ENCODE measurements at regions not wholly inside any gene's neighbourhood (a gene's known extent, or its start where the extent isn't known, plus 50 kb on each side); places are given as distances from the start of the nearest gene placed in this dataset.

DNA sequence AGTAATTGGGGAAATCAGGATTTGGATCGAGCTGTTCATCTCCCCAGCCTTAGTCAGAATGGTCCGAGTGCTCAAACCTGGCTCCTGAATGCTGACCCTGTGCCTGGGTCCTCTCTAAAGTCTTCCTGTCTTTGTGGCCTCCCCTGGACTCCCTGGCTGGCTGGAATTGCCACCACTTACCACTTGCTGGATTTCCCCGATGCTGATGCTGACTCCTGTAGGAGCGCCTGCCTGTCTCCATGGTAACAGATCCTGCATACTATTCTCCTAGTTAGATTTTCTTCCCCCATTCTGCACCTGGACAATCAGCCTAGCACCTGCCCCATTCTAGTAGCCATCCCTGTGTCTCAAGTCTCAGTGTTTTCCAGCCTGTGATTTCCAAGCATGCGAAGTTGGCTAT lies 382.2 kb upstream of the ESRRG start:
- TF ChIP-seq POLR2A (IDR thresholded peaks at IDR 0.05) = no peak
- TF ChIP-seq CTCF (IDR thresholded peaks at IDR 0.05) = no peak
- no peaks in the 10 kb centered on the region for H3K9me3 ChIP-seq
- DNase-seq = no peak
- no peak overlapping the region for H3K27ac ChIP-seq
- no peak overlapping the region for H3K4me3 ChIP-seq
- H3K4me1 ChIP-seq = no peaks in the 10 kb centered on the region
- no peaks in the 10 kb centered on the region for H3K36me3 ChIP-seq
- no peaks in the 10 kb centered on the region for H3K27me3 ChIP-seq

DNA sequence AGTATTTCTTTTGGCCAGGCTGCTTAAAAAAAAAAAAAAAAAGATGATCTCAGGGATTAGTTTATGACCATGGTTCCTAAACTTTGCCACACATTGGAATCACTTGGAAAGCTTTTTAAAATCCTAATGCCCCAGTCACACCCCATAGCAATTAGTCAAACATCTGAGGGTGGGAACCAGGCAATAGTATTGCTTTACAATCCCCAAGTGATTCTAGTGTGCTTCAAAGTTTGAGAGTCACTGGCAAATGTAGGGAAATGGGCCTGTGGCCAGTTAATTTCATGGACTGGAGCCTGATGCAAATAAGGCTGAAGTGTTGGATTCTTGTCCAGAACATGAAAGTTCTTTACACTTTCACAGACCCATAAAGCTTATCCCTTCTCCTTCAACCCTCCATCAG lies 374.6 kb upstream of the ESRRG start:
- H3K4me3 ChIP-seq = no peak overlapping the region
- H3K9me3 ChIP-seq = no peaks in the 10 kb centered on the region
- no peak for DNase-seq
- H3K27me3 ChIP-seq = no peaks in the 10 kb centered on the region
- H3K4me1 ChIP-seq = no peaks in the 10 kb centered on the region
- H3K27ac ChIP-seq = no peak overlapping the region
- H3K36me3 ChIP-seq = no peaks in the 10 kb centered on the region
- TF ChIP-seq POLR2A (IDR thresholded peaks at IDR 0.05) = no peak
- TF ChIP-seq CTCF (IDR thresholded peaks at IDR 0.05) = no peak

DNA sequence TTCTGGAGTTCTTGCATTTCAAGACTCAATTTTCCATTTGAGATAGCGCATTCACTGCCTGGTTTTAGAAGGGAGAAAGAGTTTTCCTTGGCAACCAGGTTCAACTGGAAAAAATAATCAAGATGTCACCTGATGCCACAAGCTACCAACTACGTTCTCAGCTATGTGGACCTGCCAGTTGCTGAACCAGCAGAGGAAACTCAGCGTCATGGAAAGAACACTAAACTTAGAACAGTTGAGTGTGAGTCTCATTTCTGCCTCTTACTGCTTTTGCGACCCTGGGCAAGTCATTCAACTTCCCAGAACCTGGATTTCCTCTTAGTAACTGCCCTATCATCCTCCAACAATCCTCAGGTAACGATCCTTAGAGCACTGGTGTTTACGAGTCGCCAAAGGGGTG lies 373.0 kb upstream of the ESRRG start:
- Histone ChIP-seq H3K4me1 (peaks cover 0 to 12% (median 0%) of the 10 kb centered on the region in 4 donors), H3K36me3 (no peaks in the 10 kb centered on the region), H3K9me3 (no peaks in the 10 kb centered on the region), H3K4me3 (no peak overlapping the region), H3K27me3 (no peaks in the 10 kb centered on the region), H3K27ac (no peak overlapping the region)
- DNase-seq = no peak
- no peak for TF ChIP-seq POLR2A (IDR thresholded peaks at IDR 0.05)
- no peak for TF ChIP-seq CTCF (IDR thresholded peaks at IDR 0.05)

- H3K9me3 ChIP-seq = no peaks in the 10 kb centered on the region
- TF ChIP-seq CTCF (IDR thresholded peaks at IDR 0.05) (no peak), POLR2A (IDR thresholded peaks at IDR 0.05) (no peak)
- no peak overlapping the region for H3K27ac ChIP-seq
- H3K4me3 ChIP-seq = no peak overlapping the region
- H3K4me1 ChIP-seq = peaks cover 0 to 21% (median 0%) of the 10 kb centered on the region in 4 donors
- H3K36me3 ChIP-seq = no peaks in the 10 kb centered on the region
- H3K27me3 ChIP-seq = no peaks in the 10 kb centered on the region
- no peak for DNase-seq
Measured at GRCh38 chr1:217095050-217095622, 371.9 kb upstream of the ESRRG start.

- no peak for TF ChIP-seq POLR2A (IDR thresholded peaks at IDR 0.05)
- TF ChIP-seq CTCF (IDR thresholded peaks at IDR 0.05) = no peak
- no peak for DNase-seq
- Histone ChIP-seq H3K9me3 (no peaks in the 10 kb centered on the region), H3K27me3 (no peaks in the 10 kb centered on the region), H3K36me3 (no peaks in the 10 kb centered on the region), H3K4me1 (peaks cover 0 to 31% (median 0%) of the 10 kb centered on the region in 4 donors), H3K4me3 (peak overlapping the region in 2 of 4 donors; percentile 15 to 30), H3K27ac (peak overlapping the region in 2 of 4 donors; percentile 18 to 64)
Measured at GRCh38 chr1:217091561-217091960, 368.3 kb upstream of the ESRRG start.
